GM23338 (cell line): ENCODE measurements at regions not wholly inside any gene's neighbourhood (a gene's known extent, or its start where the extent isn't known, plus 50 kb on each side); places are given as distances from the start of the nearest gene placed in this dataset.

Source experiments
- EZH2 ChIP-seq: fragments of 200-600 bp; sonication (generic); IDR thresholded peaks from one replicate; pipeline ENCODE4 v1.8.0; 2017; ENCODE audit warnings: antibody characterized with exemption, mild to moderate bottlenecking, low read depth; ENCODE audit not compliant: unreplicated experiment
- EZH2phosphoT487 ChIP-seq: fragments of 200-600 bp; sonication (generic); IDR thresholded peaks from one replicate; pipeline ENCODE4 v1.8.1; 2018; ENCODE audit warnings: antibody characterized with exemption; ENCODE audit not compliant: unreplicated experiment
- POLR2AphosphoS5 ChIP-seq: IDR thresholded peaks from 2 replicates; pipeline ENCODE4 v1.6.1; 2016; ENCODE audit warnings: antibody characterized with exemption, low read depth
- STAT1 ChIP-seq: IDR thresholded peaks from one replicate; pipeline ENCODE4 v1.6.1; 2016; ENCODE audit warnings: antibody characterized with exemption; ENCODE audit not compliant: unreplicated experiment
- TF ChIP-seq, protein P1 (sequence below), 2 experiments: fragments of 200-600 bp in 1 of 2; sonication (generic) in 1 of 2; conservative IDR thresholded peaks; 2 replicates each; pipeline versions ENCODE4 v1.5.1 to v1.6.1; 2016 to 2017; ENCODE audit warnings: antibody characterized with exemption in 2 of 2, low read depth in 2 of 2, mild to moderate bottlenecking in 2 of 2, moderate library complexity in 1 of 2
- TF ChIP-seq, protein P2 (sequence below): IDR thresholded peaks from one replicate; pipeline ENCODE4 v1.6.1; 2018; ENCODE audit warnings: antibody characterized with exemption; ENCODE audit not compliant: unreplicated experiment

DNA sequence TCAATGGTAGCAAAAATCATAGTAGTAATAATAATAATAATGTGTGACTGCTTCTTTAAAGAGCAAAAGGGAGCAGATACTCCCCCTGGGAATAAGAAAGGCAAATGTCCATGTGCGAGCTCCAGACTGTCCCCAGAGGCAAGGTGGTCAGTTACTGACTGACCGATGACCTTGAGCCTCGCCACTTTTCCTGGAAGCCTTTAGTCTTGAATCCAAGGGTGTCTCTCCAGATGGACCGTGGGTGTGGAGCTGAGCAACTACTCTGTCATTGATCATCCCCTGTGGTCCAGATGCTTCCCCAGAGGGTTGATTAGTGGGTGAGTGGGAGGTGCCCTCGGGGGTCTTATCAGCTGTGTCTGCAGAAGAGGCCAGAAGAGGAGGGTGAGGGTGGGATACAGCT lies 418.5 kb upstream of the TBX3 start:
- TF ChIP-seq, protein P1, sequence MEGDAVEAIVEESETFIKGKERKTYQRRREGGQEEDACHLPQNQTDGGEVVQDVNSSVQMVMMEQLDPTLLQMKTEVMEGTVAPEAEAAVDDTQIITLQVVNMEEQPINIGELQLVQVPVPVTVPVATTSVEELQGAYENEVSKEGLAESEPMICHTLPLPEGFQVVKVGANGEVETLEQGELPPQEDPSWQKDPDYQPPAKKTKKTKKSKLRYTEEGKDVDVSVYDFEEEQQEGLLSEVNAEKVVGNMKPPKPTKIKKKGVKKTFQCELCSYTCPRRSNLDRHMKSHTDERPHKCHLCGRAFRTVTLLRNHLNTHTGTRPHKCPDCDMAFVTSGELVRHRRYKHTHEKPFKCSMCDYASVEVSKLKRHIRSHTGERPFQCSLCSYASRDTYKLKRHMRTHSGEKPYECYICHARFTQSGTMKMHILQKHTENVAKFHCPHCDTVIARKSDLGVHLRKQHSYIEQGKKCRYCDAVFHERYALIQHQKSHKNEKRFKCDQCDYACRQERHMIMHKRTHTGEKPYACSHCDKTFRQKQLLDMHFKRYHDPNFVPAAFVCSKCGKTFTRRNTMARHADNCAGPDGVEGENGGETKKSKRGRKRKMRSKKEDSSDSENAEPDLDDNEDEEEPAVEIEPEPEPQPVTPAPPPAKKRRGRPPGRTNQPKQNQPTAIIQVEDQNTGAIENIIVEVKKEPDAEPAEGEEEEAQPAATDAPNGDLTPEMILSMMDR (conservative IDR thresholded peaks at IDR 0.05; ENCODE audit: low read depth in 2 of 2), result no peak
- TF ChIP-seq, protein P2, sequence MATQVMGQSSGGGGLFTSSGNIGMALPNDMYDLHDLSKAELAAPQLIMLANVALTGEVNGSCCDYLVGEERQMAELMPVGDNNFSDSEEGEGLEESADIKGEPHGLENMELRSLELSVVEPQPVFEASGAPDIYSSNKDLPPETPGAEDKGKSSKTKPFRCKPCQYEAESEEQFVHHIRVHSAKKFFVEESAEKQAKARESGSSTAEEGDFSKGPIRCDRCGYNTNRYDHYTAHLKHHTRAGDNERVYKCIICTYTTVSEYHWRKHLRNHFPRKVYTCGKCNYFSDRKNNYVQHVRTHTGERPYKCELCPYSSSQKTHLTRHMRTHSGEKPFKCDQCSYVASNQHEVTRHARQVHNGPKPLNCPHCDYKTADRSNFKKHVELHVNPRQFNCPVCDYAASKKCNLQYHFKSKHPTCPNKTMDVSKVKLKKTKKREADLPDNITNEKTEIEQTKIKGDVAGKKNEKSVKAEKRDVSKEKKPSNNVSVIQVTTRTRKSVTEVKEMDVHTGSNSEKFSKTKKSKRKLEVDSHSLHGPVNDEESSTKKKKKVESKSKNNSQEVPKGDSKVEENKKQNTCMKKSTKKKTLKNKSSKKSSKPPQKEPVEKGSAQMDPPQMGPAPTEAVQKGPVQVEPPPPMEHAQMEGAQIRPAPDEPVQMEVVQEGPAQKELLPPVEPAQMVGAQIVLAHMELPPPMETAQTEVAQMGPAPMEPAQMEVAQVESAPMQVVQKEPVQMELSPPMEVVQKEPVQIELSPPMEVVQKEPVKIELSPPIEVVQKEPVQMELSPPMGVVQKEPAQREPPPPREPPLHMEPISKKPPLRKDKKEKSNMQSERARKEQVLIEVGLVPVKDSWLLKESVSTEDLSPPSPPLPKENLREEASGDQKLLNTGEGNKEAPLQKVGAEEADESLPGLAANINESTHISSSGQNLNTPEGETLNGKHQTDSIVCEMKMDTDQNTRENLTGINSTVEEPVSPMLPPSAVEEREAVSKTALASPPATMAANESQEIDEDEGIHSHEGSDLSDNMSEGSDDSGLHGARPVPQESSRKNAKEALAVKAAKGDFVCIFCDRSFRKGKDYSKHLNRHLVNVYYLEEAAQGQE, result no peak
- TF ChIP-seq EZH2 (no peak), POLR2AphosphoS5 (no peak), STAT1 (no peak), EZH2phosphoT487 (no peak)
